HepG2 (cell line): ENCODE measurements at regions not wholly inside any gene's neighbourhood (a gene's known extent, or its start where the extent isn't known, plus 50 kb on each side); places are given as distances from the start of the nearest gene placed in this dataset.

Source experiments
- ATAC-seq: fragments of 200-7000 bp; cut with Tn5 transposase; 3 replicates; pipeline ENCODE4 v1.9.1; 2020; ENCODE audit warnings: mild to moderate bottlenecking, moderate library complexity
- BruUV-seq: library from RNA; stranded (reverse); fragments of 400-500 nt; replicated peaks from 2 replicates; lab custom pipeline; 2021; lab: Mats Ljungman, UMichigan
- CTCF ChIA-PET: fragments of 300-600 bp; formaldehyde crosslinking; extraction: SDS; loops from one replicate; lab custom pipeline; 2021; ENCODE audit warnings: low total read pairs, inconsistent platforms, low intra/inter-chr PET ratio; lab: Yijun Ruan, JAX
- POLR2A ChIA-PET: fragments of 350-600 bp; sonication (Branson Sonifier 250); formaldehyde crosslinking; loops from one replicate; lab custom pipeline; 2020; ENCODE audit warnings: antibody characterized with exemption, inconsistent platforms; lab: Yijun Ruan, JAX
- DNase-seq: peaks from one replicate; pipeline ENCODE4 v3.0.0-alpha.2; 2015; ENCODE audit warnings: low spot score
- FAIRE-seq: peaks from 3 replicates; lab custom pipeline; 2011; peaks lifted over from hg19 to GRCh38; lab: Jason Lieb, UNC
- H2AFZ ChIP-seq: one replicate; pipeline ENCODE4 v1.6.1; 2011; ENCODE audit warnings: low read length, inconsistent platforms
- H3K27ac ChIP-seq: fragments of 300-600 bp; 3 replicates; pipeline ENCODE4 v1.8.0; 2011; ENCODE audit warnings: mixed run types, mild to moderate bottlenecking, mixed read lengths, low read length, inconsistent platforms; ENCODE audit not compliant: insufficient read depth; ENCODE audit errors: extremely low read length
- H3K27me3 ChIP-seq, 2 experiments: fragments of 200-600 bp in 1 of 2; 2 replicates in 1 of 2; 3 replicates in 1 of 2; pipeline versions ENCODE4 v1.6.0 to v1.8.0; 2011; ENCODE audit warnings: low read length in 2 of 2, mild to moderate bottlenecking in 2 of 2, moderate library complexity in 2 of 2, inconsistent platforms in 1 of 2; ENCODE audit not compliant: insufficient read depth in 2 of 2, control insufficient read depth in 1 of 2
- H3K36me3 ChIP-seq, 2 experiments: fragments of 200-600 bp in 1 of 2; replicated peaks in 1 of 2; 2 replicates in 1 of 2; 3 replicates in 1 of 2; pipeline versions ENCODE4 v1.5.1 to v1.8.0; 2011; ENCODE audit warnings: low read length in 2 of 2, inconsistent platforms in 1 of 2; ENCODE audit not compliant: insufficient read depth in 2 of 2, control insufficient read depth in 1 of 2
- H3K4me1 ChIP-seq: 2 replicates; pipeline ENCODE4 v1.5.1; 2012; ENCODE audit warnings: low read length, inconsistent platforms; ENCODE audit not compliant: insufficient read depth
- H3K4me2 ChIP-seq: 2 replicates; pipeline ENCODE4 v1.6.0; 2011; ENCODE audit warnings: low read depth, low read length, inconsistent platforms
- H3K4me3 ChIP-seq, 3 experiments: fragments of 200-600 bp in 1 of 3; sonication (generic), shearing (Covaris generic) in 1 of 3; replicated peaks in 1 of 3; 2 replicates each; pipeline ENCODE4 v1.5.1; 2011 to 2016; ENCODE audit warnings: low read length in 3 of 3, inconsistent platforms in 2 of 3, low read depth in 2 of 3, mild to moderate bottlenecking in 2 of 3, control low read depth in 1 of 3, mixed read lengths in 1 of 3; ENCODE audit not compliant: insufficient read depth in 1 of 3
- H3K79me2 ChIP-seq: one replicate; pipeline ENCODE4 v1.6.1; 2011; ENCODE audit warnings: low read length, inconsistent platforms; ENCODE audit not compliant: insufficient read depth
- H3K9ac ChIP-seq: 2 replicates; pipeline ENCODE4 v1.6.0; 2011; ENCODE audit warnings: mild to moderate bottlenecking, low read depth, low read length, inconsistent platforms; ENCODE audit not compliant: insufficient read depth
- H3K9me3 ChIP-seq: 2 replicates; pipeline ENCODE4 v1.5.1; 2012; ENCODE audit warnings: mild to moderate bottlenecking, low read length
- H4K20me1 ChIP-seq: 2 replicates; pipeline ENCODE4 v1.6.0; 2011; ENCODE audit warnings: inconsistent platforms, mild to moderate bottlenecking, low read length, moderate library complexity; ENCODE audit not compliant: insufficient read depth
- ATF1 ChIP-seq: IDR thresholded peaks from 2 replicates; pipeline ENCODE4 v1.6.1; 2016; ENCODE audit warnings: mild to moderate bottlenecking, control low read depth
- CCDC6 ChIP-seq: sonication (generic); formaldehyde crosslinking; IDR thresholded peaks from 2 replicates; pipeline ENCODE4 v1.8.1; 2022; ENCODE audit warnings: mild to moderate bottlenecking, missing genetic modification reagents, moderate library complexity
- FOXK2 ChIP-seq: fragments of 450-650 bp; IDR thresholded peaks from 2 replicates; pipeline ENCODE4 v1.6.1; 2016
- HMGA1 ChIP-seq: sonication (generic); formaldehyde crosslinking; conservative IDR thresholded peaks from 2 replicates; pipeline ENCODE4 v1.4.0; 2020; ENCODE audit warnings: missing genetic modification reagents
- MIER2 ChIP-seq: IDR thresholded peaks from 2 replicates; pipeline ENCODE4 v1.6.1; 2016; ENCODE audit warnings: missing biosample characterization, missing genetic modification reagents
- NBN ChIP-seq: fragments of 450-650 bp; conservative IDR thresholded peaks from 2 replicates; pipeline ENCODE4 v1.6.1; 2017
- NR3C1 ChIP-seq: sonication (generic); formaldehyde crosslinking; IDR thresholded peaks from 2 replicates; pipeline ENCODE4 v1.4.0; 2020; ENCODE audit warnings: missing genetic modification reagents
- PREB ChIP-seq: sonication (generic); formaldehyde crosslinking; IDR thresholded peaks from 2 replicates; pipeline ENCODE4 v1.4.0; 2020; ENCODE audit warnings: missing genetic modification reagents
- RFX5 ChIP-seq: IDR thresholded peaks from 2 replicates; pipeline ENCODE4 v1.6.1; 2011; ENCODE audit warnings: low read depth, low read length, improper control_type of control experiment
- SIX1 ChIP-seq: sonication (generic); formaldehyde crosslinking; IDR thresholded peaks from 2 replicates; pipeline ENCODE4 v1.4.0; 2020; ENCODE audit warnings: missing genetic modification reagents, borderline replicate concordance
- SKIL ChIP-seq: sonication (generic); formaldehyde crosslinking; IDR thresholded peaks from 2 replicates; pipeline ENCODE4 v1.8.0; 2022; ENCODE audit warnings: missing genetic modification reagents, mild to moderate bottlenecking, moderate library complexity, borderline replicate concordance
- SMC3 ChIP-seq: IDR thresholded peaks from 2 replicates; pipeline ENCODE4 v1.6.1; 2011; ENCODE audit warnings: low read length, improper control_type of control experiment
- TEAD2 ChIP-seq: sonication (generic); formaldehyde crosslinking; IDR thresholded peaks from 2 replicates; pipeline ENCODE4 v1.9.0; 2021; ENCODE audit warnings: missing genetic modification reagents
- TGIF2 ChIP-seq: IDR thresholded peaks from 2 replicates; pipeline ENCODE4 v1.6.1; 2016; ENCODE audit warnings: control low read depth, missing compliant biosample characterization
- ZMYM4 ChIP-seq: sonication (generic); formaldehyde crosslinking; IDR thresholded peaks from 2 replicates; pipeline ENCODE4 v1.8.1; 2023; ENCODE audit warnings: mild to moderate bottlenecking, missing genetic modification reagents
- ZNF12 ChIP-seq: sonication (generic); formaldehyde crosslinking; IDR thresholded peaks from 2 replicates; pipeline ENCODE4 v1.5.0; 2020; ENCODE audit warnings: missing genetic modification reagents
- ZNF225 ChIP-seq: sonication (generic); formaldehyde crosslinking; IDR thresholded peaks from 2 replicates; pipeline ENCODE4 v1.4.0; 2020; ENCODE audit warnings: mild to moderate bottlenecking, missing genetic modification reagents
- ZNF619 ChIP-seq: sonication (generic); formaldehyde crosslinking; IDR thresholded peaks from 2 replicates; pipeline ENCODE4 v1.4.0; 2020; ENCODE audit warnings: mild to moderate bottlenecking, missing genetic modification reagents
- ZNF691 ChIP-seq: sonication (generic); formaldehyde crosslinking; IDR thresholded peaks from 2 replicates; pipeline ENCODE4 v1.4.0; 2020; ENCODE audit warnings: missing genetic modification reagents, low read depth, mild to moderate bottlenecking, borderline replicate concordance
- ZNF746 ChIP-seq: sonication (generic); formaldehyde crosslinking; IDR thresholded peaks from 2 replicates; pipeline ENCODE4 v1.8.0; 2022; ENCODE audit warnings: mild to moderate bottlenecking, missing genetic modification reagents
- WGBS: methylation state at CpG from one replicate; pipeline ENCODE4 v1.1.6; 2017; ENCODE audit warnings: low lambda C conversion rate; 5-methylcytosine and 5-hydroxymethylcytosine counted together
- in situ Hi-C: cut with HindIII; loops from 2 replicates; pipeline ENCODE4 v1.10.0; 2017; ENCODE audit warnings: low pct_unique_long_range_greater_than_20kb; ENCODE audit not compliant: extremely low pct_ligation_motif_present
- intact Hi-C: fragments of 100-400 bp; cut with micrococcal nuclease; formaldehyde crosslinking; loops from one replicate; pipeline ENCODE4 v1.10.0; 2022; ENCODE audit not compliant: unreplicated experiment

GRCh38 chr6:141829566-141830360 is 303.0 kb upstream of the GJE1 start:
- Histone ChIP-seq H4K20me1 (no peaks in the 10 kb centered on the region), H3K4me2 (no peak overlapping the region), H2AFZ (no peak overlapping the region), H3K4me3 (no peak overlapping the region), H3K9ac (no peak overlapping the region), H3K9me3 (no peaks in the 10 kb centered on the region), H3K27me3 (no peaks in the 10 kb centered on the region), H3K4me1 (no peaks in the 10 kb centered on the region), H3K36me3 (no peaks in the 10 kb centered on the region), H3K27ac (no peak overlapping the region), H3K79me2 (no peaks in the 10 kb centered on the region)
- DNase-seq (peak; percentile 10), FAIRE-seq (no peak), ATAC-seq (peak; percentile 44)
- in situ Hi-C loops: no loop called here
- intact Hi-C loops: no loop called here
- ChIA-PET POLR2A (no interaction called here), CTCF (no interaction called here)
- 3% methylated on average over 4 of the region's 4 CpGs for WGBS
- TF ChIP-seq ZNF12 (CRISPR knock-in tag) (no peak), FOXK2 (no peak), TEAD2 (no peak), NBN (no peak), PREB (CRISPR knock-in tag) (no peak), RFX5 (no peak), ZNF691 (CRISPR knock-in tag) (no peak), ZNF225 (CRISPR knock-in tag) (no peak), HMGA1 (CRISPR knock-in tag) (no peak), ZNF619 (no peak), ZNF746 (CRISPR knock-in tag) (no peak), NR3C1 (CRISPR knock-in tag) (no peak), SKIL (no peak), SMC3 (no peak), ATF1 (CRISPR knock-in tag) (no peak), TGIF2 (CRISPR knock-in tag) (no peak), ZMYM4 (no peak), MIER2 (CRISPR knock-in tag) (no peak), CCDC6 (CRISPR knock-in tag) (no peak), SIX1 (CRISPR knock-in tag) (no peak)
- no TSS peak for BruUV-seq
